C4-2B (cell line): ENCODE measurements at regions not wholly inside any gene's neighbourhood (a gene's known extent, or its start where the extent isn't known, plus 50 kb on each side); places are given as distances from the start of the nearest gene placed in this dataset.

Experiments used
- CTCF ChIP-seq: fragments of 450-650 bp; conservative IDR thresholded peaks from 2 replicates; pipeline ENCODE4 v1.5.1; 2017; ENCODE audit warnings: mild to moderate bottlenecking
- ZFX ChIP-seq: fragments of 450-650 bp; IDR thresholded peaks from 2 replicates; pipeline ENCODE4 v1.6.1; 2017

- no peak for TF ChIP-seq CTCF
- no peak for TF ChIP-seq ZFX
These were observed 1626.3 kb upstream of the MIR17HG start for GRCh38 chr13:89721216-89721615.
